GOT3 (cell line): ENCODE measurements at regions not wholly inside any gene's neighbourhood (a gene's known extent, or its start where the extent isn't known, plus 50 kb on each side); places are given as distances from the start of the nearest gene placed in this dataset.

Source experiments
- DNase-seq: peaks from one replicate; lab custom pipeline; 2025; ENCODE audit warnings: mixed read lengths; lab: John Stamatoyannopoulos, UW

- no peak for DNase-seq
Measured at GRCh38 chr16:55225972-55226542, 97.9 kb upstream of the IRX6 start.

DNA sequence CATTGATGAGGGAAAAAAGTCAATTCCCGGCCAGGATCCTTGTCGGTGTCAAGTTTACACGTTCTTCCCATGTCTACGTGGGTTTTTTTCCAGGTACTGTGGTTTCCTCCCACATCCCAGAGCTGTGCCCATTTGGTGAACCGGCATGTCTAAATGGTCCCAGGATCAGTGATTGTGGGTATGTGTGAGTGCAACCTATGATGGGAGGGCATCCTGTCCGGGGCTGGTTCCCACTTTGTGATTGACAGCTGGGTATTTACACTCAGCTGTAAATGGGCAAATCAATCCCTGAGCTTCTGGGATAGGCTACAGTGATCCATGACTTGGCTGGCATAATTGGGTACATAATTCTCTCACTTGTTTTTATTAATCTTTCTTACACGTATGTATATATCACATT is 91.2 kb upstream of the IRX6 start:
- DNase-seq: no peak

- no peak for DNase-seq
Measured at GRCh38 chr16:55233464-55233863, 90.5 kb upstream of the IRX6 start.

DNA sequence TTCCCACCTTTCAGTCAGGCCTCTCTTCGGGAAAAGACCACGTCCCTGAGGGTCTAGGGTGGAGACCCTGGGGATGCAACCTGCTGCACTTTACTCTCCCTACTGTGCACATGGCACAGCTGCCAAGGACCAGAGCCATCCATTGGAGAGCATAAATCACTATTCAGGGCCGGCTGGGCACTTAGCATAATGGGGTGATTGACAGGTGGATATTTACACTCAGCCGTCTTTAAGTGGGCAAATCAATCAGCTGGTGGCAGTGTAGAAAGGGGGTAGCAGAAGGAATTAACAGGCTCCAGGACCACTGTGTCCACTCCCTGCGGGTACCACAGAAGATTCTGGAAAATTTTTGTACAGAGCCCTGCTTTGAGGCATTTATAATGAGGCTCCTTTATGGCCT is 87.3 kb upstream of the IRX6 start:
- no peak for DNase-seq

GRCh38 chr16:55239723-55240122 is 84.3 kb upstream of the IRX6 start:
- DNase-seq: no peak

GRCh38 chr16:55240888-55241287 is 83.1 kb upstream of the IRX6 start:
- DNase-seq: no peak

DNA sequence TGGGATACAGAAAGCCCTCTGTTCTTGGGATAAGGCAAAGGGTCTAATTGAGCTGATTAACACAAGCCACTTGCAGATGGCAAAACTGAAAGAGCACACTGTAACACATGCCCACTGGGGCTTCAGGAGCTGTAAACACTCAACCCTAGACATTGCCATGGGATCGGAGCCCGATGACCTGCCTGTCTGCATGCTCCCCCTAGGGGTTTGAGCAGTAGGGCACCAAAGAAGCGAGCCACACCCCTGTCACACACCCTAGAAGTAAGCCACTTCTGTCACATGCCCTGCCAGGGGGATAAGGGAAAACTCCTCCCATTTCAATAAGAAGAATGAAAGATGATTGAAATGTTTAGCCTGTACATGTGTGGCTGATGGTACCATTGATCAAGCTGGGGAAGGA is 81.3 kb upstream of the IRX6 start:
- no peak for DNase-seq

DNA sequence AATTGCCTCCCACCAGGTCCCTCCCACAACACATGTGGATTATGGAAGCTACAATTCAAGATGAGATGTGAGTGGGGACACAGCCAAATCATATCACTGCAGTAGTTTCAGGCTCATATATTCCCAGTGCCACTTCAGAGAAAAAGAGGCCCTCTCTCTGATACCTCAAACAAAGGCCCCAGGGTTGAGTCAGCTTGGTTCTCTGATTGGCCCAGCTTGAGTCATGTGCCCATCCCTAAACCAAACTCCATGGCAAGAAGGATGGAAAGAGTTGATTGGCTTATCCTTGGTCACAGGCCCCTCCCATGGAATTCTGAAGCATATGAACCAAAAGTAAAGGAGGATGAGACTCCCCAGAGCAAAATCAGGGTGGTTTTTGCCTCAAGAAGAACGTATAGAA is 75.9 kb upstream of the IRX6 start:
- no peak for DNase-seq

DNA sequence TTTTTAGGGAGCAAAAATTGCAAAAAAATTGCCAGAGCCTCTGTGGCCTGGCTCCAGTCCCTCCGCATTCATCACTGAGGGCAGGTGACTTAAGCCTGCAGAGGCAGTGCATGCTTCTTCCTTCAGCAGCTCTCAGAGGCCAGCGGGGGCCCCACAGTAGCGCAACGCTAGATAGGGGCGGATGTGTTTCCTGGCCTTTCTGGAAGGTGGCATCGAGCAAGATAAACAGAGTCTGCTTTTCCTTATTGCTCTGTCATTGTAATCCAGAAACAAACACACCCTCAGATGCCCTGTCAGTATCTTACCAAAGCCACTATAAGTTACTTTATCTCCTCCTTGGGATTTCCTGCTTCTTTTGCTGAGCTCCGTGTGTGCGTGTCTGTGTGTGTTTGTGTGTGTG is 75.5 kb upstream of the IRX6 start:
- no peak for DNase-seq

- DNase-seq: no peak
Measured at GRCh38 chr16:55249361-55249760, 74.6 kb upstream of the IRX6 start.

DNA sequence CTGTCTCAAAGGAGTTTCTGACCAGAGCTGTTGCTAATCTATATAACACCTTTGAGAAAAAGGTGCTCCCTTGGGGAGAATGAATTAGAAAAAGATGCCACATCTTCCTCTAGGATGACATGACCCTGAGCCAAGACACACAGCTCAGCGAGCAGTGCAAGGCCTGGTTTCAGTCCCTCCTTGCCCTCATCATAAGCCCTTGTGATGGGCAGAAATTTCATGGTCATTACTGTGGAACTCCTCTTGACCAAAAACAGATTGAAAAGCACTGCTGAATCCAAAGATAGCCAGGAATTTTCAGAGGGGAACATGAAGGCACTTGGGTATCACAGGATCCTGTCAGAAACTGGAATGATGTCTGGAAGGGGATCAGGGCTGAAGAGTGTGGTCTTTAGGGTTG is 74.1 kb upstream of the IRX6 start:
- no peak for DNase-seq

DNA sequence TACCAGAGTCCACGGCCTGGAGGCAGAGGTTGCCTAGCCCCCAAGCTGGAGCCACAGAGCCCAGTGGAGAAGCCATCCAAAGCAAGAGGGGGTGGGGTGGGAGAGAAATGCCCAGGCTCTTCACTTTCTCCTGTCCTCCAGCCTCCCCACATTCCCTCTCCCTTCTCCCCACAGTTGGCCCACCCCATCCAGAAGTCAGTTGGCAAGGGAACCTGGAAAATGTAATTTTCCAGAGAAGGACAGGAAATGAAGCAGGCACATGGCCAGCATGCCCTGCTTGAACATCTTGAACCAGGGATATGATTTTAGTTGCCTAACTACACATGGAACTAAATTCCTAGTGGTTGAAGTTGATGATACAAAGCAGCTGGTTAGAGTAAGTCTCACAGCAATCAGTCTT is 73.3 kb upstream of the IRX6 start:
- no peak for DNase-seq

- DNase-seq: no peak
Measured at GRCh38 chr16:55251151-55251550, 72.9 kb upstream of the IRX6 start.

- DNase-seq: no peak
Measured at GRCh38 chr16:55252577-55252976, 71.4 kb upstream of the IRX6 start.

DNA sequence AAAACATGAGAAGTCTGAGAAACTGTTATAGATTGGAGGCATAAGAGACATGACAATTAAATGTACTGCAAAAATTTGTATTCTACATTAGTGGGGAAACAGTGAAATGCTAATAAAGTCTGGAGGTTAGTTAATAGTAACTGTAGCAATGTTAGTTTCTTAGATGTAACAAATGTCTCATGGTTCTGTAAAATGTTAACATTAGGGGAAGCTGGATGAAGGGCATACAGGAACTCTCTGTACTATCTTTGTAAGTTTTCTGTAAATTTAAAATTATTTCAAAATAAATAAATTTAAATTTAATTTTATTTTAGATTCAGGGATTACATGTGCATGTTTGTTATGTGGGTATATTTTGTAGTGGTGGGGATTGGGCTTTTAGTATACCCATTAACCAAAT is 70.0 kb upstream of the IRX6 start:
- no peak for DNase-seq

- DNase-seq: no peak
Measured at GRCh38 chr16:55255733-55256282, 68.2 kb upstream of the IRX6 start.

GRCh38 chr16:55256412-55257016 is 67.5 kb upstream of the IRX6 start:
- DNase-seq: no peak

GRCh38 chr16:55257966-55258613 is 65.9 kb upstream of the IRX6 start:
- no peak for DNase-seq

- DNase-seq: no peak
Measured at GRCh38 chr16:55261301-55261700, 62.7 kb upstream of the IRX6 start.

- no peak for DNase-seq
Measured at GRCh38 chr16:55263271-55264250, 60.4 kb upstream of the IRX6 start.

DNA sequence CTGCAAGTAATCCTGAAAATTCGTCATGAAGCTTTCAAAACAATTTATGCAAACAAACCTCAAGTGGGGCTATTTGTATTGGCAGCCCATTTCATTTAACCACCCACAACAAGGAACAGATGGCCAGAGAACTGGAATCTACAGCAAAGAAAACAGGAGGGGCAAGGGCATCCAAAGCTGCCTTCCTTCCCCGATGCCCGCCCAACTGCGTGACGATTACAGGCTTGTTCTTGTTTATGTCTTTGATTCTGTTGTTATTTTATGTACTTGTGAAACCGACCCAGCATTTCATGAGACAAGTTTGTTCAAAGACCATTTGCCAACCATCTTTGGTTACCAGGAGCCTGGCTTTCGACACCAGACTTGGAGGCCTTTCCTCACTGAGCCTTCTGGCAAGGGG is 59.1 kb upstream of the IRX6 start:
- DNase-seq: no peak

- no peak for DNase-seq
Measured at GRCh38 chr16:55265926-55266325, 58.1 kb upstream of the IRX6 start.
